ENCODE measurements at regions not wholly inside any gene's neighbourhood (a gene's known extent, or its start where the extent isn't known, plus 50 kb on each side); places are given as distances from the start of the nearest gene placed in this dataset.
A peak's percentile ranks its signal among the peaks of the same experiment; 100 is the strongest.
"Not testable (repeated sequence)": the region's sequence is repeated elsewhere in the genome, so short reads cannot be mapped to it uniquely, and the experiment has no call there.

DNA sequence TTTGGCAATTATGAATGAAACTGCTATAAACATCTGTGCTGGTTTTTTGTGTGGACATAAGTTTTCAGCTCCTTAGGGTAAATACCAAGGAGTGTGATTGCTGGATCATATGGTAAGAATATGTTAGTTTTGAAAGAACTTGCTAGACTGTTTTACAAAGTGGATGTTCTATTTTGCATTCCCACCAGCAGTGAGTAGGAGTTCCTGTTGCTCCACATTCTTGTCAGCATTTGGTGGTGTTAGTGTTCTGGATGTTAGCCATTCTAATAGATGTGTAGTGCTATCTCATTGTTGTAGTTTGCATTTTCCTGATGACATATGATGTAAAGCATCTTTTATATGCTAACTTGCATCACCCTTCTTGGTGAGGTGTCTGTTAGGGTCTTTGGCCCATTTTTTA is 304.6 kb downstream of the NUP35 start:
- intact Hi-C loops (cut with micrococcal nuclease), result no loop called here
- no peak for DNase-seq
- no peak for ATAC-seq

GRCh38 chr2:183438541-183438940 is 314.3 kb downstream of the NUP35 start:
- intact Hi-C loops (cut with micrococcal nuclease), result no loop called here
- no peak for ATAC-seq
- no peak for DNase-seq

- ATAC-seq (no peak), DNase-seq (no peak)
- intact Hi-C loops (cut with micrococcal nuclease), result no loop called here
Observed at GRCh38 chr2:183455056-183455455, 330.8 kb downstream of the NUP35 start.

DNA sequence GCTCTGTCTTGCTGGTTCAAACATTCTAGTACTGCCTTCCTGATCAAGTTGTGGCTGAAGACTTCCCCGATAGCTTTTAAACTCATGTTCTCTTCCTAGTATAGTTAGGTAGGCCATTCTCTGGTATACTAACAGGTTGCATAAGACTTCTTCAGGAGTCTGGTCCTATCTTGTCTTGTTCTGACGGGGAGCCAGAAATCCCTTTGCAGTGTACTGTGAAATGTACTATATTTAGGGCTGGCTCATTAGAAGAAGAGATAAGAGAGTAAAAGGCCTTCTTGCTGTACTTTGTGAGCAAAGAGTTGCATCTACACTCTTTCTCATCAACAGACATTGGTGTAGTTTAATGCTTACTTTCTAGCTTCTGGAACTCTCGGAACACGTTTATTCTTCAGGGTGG is 331.9 kb downstream of the NUP35 start:
- DNase-seq (no peak), ATAC-seq (peak; percentile 94)
- intact Hi-C loops (cut with micrococcal nuclease), result no loop called here

- intact Hi-C loops (cut with micrococcal nuclease), result no loop called here
- ATAC-seq, result no peak
- DNase-seq, result no peak
Observed at GRCh38 chr2:183458460-183458859, 334.2 kb downstream of the NUP35 start.

DNA sequence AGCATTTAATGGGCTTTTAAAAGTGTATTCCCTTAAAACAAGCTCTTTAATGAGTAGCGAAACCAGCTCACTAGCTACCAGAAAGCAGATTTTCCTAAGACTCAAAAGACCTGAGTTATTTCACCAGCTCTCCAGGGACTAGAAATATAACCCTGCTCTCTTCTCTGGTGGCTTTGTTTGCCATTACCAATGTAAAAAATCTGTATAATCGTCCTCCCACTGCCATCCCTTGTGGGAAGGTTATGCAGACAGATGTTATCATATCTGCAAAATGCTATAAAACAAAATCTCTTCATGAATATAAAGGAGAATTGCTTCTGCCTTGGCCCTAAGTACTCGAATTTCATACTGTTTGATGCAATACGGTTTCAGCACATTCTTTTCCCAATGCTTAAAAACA is 335.2 kb downstream of the NUP35 start:
- ATAC-seq (no peak), DNase-seq (no peak)
- intact Hi-C loops (cut with micrococcal nuclease), result no loop called here

DNA sequence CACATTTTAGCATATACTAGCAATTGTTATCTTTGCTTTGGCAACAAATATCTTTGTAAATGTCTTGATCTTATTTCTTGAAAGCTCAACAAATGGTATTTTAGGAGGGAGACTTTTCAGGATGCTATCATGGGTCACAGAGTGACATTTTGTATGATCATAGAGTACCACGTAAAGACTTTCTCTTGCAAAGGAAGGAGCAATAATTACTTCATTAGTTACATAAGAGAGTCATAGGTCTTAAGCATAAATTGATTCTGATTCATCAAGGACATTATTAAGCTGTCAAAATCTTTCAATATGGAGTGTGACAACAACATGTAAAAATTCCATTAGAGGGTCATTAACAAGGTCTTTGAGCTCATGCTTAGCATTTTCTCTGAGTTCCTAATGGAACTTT is 339.6 kb downstream of the NUP35 start:
- intact Hi-C loops (cut with micrococcal nuclease), result no loop called here

GRCh38 chr2:183465048-183465447 is 340.8 kb downstream of the NUP35 start:
- DNase-seq (no peak), ATAC-seq (peak; percentile 56)
- intact Hi-C loops (cut with micrococcal nuclease), result no loop called here

More for the DNA sequence above, 339.6 kb downstream of the NUP35 start:
- no peak for DNase-seq
- ATAC-seq, result no peak

GRCh38 chr2:183474912-183475695 is 350.9 kb downstream of the NUP35 start:
- intact Hi-C loops (cut with micrococcal nuclease), result no loop called here
- ATAC-seq, result no peak
- DNase-seq, result no peak

GRCh38 chr2:183476490-183476889 is 352.2 kb downstream of the NUP35 start:
- intact Hi-C loops (cut with micrococcal nuclease), result no loop called here
- no peak for DNase-seq
- ATAC-seq, result no peak

GRCh38 chr2:183477296-183477695 is 353.1 kb downstream of the NUP35 start:
- ATAC-seq (no peak), DNase-seq (no peak)

GRCh38 chr2:183478941-183479595 is 354.8 kb downstream of the NUP35 start:
- intact Hi-C loops (cut with micrococcal nuclease); ATAC-seq; DNase-seq: not testable (repeated sequence)

More at GRCh38 chr2:183477296-183477695, 353.1 kb downstream of the NUP35 start:
- intact Hi-C loops (cut with micrococcal nuclease), result no loop called here

DNA sequence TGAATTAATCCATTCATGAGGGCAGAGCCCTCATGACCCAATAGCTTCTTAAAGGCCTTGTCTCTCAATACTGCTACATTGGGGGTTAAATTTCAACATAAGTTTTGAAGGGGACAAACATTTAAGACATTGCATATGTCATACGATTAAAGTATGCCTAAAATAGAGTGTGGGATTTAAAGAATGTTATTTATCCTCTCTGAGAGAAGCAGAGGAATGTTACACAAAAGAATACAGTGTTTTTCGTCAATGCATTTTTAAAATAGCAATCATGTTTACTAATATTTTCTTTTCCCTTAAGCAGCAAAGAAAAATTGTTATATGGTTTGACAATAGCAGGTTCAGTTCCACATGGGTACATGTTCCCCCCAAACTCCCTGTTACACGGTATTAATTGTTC is 363.1 kb downstream of the NUP35 start:
- intact Hi-C loops (cut with micrococcal nuclease), result no loop called here

DNA sequence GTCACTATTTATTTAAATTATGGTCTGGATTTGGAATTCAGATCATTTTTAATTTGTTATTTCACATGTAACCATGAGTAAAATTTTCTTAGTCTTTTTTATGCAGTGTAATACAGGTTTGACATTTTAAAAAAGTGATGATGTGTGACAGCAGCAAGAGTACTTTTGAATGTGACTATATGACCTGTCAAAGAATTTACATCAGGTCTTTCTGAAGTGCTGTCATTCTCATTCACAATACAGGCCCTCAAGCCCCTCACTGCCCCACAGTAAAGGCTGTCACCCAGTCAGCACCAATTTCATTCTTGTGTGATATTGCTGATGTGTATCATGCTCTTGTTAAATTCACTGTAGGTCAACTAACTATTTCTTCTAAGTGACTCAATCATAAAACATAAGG is 364.2 kb downstream of the NUP35 start:
- intact Hi-C loops (cut with micrococcal nuclease), result no loop called here
- ATAC-seq (no peak), DNase-seq (no peak)

More for the DNA sequence above, 363.1 kb downstream of the NUP35 start:
- no peak for DNase-seq
- no peak for ATAC-seq

DNA sequence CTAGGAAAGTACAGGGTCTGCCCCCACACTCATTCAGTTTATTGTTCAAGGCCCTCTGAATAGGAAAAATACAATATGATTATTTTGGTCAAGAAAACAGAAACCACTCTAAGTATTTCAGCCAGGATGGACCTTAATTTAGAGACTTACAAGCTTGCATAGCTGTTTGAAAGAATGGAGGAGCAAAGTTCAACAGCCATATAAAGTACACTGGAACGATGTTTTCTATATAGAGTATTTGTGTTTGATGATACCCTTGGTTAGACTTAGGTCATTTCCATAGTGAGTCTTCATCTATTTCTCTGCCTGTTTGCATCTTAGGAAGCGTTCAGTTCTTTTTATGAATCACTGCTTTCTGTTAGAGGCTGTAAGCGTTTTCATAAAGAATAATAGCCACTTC is 366.2 kb downstream of the NUP35 start:
- intact Hi-C loops (cut with micrococcal nuclease), result no loop called here
- no peak for DNase-seq
- ATAC-seq, result no peak

- intact Hi-C loops (cut with micrococcal nuclease), result no loop called here
- peak; percentile 39 for DNase-seq
- peak; percentile 94 for ATAC-seq
Observed at GRCh38 chr2:183490914-183491313, 366.7 kb downstream of the NUP35 start.

GRCh38 chr2:183493040-183493439 is 368.8 kb downstream of the NUP35 start:
- ATAC-seq (no peak), DNase-seq (no peak)
- intact Hi-C loops (cut with micrococcal nuclease), result no loop called here

DNA sequence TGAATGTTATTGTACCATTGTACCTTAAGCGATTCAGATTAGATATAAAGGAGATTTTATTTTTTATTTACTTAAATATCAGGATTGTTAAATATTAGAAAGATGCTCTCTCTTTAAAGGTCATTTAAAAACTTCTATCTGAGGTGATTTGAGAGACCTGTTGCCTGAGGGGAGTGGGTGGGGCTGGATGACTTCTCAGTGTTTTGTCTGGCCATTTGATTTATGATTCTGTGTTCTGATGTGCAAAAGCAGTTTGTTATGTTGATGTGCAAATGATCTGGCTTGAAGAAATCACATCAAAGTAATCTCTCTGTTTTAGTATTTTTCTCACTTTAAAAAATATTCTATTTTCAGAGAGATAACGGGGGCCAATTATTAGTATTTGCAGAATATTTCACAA is 370.8 kb downstream of the NUP35 start:
- intact Hi-C loops (cut with micrococcal nuclease), result no loop called here
- ATAC-seq (no peak), DNase-seq (no peak)

- intact Hi-C loops (cut with micrococcal nuclease), result no loop called here
- ATAC-seq (no peak), DNase-seq (no peak)
Observed at GRCh38 chr2:183495589-183496267, 371.5 kb downstream of the NUP35 start.

DNA sequence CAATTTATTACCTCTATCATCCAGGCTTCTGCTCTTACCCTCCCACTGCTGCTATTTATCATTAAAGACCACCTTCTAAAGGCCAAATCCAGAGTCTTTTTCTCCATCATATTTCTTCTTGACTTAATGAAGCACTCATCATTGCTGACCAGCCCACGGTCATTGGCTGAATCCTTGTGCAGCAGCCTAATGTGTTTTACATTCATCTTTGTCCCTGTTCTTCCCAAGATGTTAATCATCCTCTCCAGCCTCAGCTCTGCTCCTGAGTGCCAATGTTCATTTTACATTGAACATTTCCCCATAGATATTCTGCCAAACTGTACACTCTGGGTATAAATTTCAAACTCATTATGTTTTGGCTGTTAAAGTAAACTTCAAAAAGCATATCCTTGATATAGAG is 373.6 kb downstream of the NUP35 start:
- no peak for ATAC-seq
- intact Hi-C loops (cut with micrococcal nuclease), result no loop called here
- DNase-seq, result no peak

All from left ventricle myocardium superior (tissue), 1 donor.